HG02642 (cell line): ENCODE measurements at regions not wholly inside any gene's neighbourhood (a gene's known extent, or its start where the extent isn't known, plus 50 kb on each side); places are given as distances from the start of the nearest gene placed in this dataset.

Source experiments
- ATAC-seq: cut with Tn5 transposase; IDR thresholded peaks from one replicate; pipeline ENCODE4 v1.9.1; 2021; ENCODE audit warnings: mild to moderate bottlenecking; ENCODE audit not compliant: unreplicated experiment, poor library complexity

GRCh38 chr14:38788060-38788459 lies 315.0 kb downstream of the SEC23A start:
- ATAC-seq = no peak

DNA sequence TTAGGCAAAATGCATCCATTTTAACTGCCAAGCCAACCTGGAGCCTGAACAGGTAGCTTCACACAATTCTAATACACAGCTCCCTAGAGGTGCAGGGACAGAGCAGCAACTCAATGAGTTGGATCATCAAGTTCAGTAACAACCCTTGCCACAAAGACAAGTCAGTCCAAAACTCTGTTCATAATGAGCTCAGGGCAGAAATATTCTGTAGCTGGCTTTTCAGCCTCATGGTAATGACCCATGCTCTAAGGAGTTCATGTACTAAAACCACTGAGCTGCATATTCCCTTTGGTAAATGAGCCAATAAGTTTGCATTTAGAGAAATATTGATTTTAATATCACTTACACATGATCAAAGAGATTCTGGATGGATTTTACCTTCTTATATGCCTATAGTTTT lies 316.1 kb downstream of the SEC23A start:
- no peak for ATAC-seq

DNA sequence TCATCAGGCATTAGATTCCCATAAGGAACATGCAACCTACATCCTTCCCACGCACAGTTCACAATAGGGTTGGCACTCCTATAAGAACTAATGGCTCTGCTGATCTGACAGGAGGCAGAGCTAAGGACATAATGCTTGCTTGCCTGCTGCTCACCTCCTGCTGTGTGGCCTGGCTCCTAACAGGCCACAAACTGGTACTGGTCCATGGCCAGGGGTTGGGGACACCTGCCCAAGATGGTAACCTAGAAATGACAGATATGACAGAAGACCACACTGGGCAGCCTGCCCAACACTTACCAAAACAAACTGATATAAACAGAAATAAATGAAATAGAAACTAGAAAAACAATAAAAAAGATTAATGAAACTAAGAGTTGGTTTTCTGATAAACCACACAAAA lies 325.6 kb downstream of the SEC23A start:
- ATAC-seq = no peak

DNA sequence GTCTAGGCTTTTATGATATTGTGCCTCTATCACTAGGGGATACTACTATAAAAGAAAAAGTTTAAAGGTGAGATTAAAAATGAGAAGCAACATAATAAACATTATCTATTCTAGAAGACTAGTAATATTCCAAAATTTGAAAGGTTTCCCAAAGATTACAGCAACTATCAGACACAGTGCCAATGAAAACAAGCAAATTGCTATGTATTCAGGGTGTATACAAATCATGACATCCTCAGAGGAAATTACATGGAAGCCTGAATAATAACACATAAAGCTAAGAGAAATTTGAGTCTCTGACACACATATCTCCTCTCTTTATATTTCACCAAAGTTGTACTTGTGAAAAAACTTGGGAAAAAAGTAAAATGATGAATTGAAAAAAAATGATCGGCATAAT lies 327.0 kb downstream of the SEC23A start:
- ATAC-seq = no peak

GRCh38 chr14:38774162-38774561 lies 328.9 kb downstream of the SEC23A start:
- no peak for ATAC-seq

GRCh38 chr14:38770251-38770650 lies 332.8 kb downstream of the SEC23A start:
- ATAC-seq = no peak

DNA sequence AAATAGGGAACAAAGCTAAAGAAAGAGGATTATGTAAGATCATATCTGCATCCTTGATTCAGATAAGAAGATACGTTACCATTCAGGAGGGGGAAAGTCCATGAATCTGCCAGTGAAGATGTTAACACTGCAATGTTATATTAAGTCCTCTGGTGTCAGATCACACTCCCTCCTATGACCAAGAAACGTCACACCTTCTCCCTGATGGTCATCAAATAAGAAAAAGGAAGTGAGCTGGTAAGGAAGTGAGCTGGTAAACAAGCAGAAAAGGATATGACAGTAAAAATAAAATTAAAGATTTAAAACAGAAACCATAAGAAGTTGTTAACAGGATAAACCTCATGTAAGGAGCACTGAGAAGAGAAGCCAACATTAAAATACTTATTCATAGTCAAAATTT lies 340.2 kb downstream of the SEC23A start:
- ATAC-seq = no peak

GRCh38 chr14:38762426-38762825 lies 340.6 kb downstream of the SEC23A start:
- ATAC-seq = no peak

GRCh38 chr14:38761033-38761432 lies 342.0 kb downstream of the SEC23A start:
- no peak for ATAC-seq

- ATAC-seq = no peak
Observed at GRCh38 chr14:38758661-38759060, 344.4 kb downstream of the SEC23A start.

- ATAC-seq = no peak
Observed at GRCh38 chr14:38755036-38755435, 348.0 kb downstream of the SEC23A start.

DNA sequence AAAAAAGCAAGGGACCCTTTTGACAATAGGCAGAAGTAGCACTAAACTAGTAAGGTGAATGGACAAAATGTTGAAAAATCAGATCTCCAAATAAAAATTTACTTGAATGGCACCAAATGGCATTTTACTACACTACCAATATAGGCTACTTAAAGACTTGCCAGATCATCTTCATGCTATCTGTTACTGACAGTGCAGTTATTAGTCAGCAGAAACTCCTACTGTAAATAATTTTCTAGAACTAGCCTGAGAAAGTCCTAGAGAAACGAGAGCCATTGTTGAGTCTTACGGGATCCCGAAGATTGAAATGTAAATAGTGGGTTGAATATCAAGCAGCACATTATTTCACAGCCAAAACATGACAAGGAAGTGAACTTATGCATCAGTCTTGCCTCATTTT lies 350.3 kb downstream of the SEC23A start:
- ATAC-seq = no peak

DNA sequence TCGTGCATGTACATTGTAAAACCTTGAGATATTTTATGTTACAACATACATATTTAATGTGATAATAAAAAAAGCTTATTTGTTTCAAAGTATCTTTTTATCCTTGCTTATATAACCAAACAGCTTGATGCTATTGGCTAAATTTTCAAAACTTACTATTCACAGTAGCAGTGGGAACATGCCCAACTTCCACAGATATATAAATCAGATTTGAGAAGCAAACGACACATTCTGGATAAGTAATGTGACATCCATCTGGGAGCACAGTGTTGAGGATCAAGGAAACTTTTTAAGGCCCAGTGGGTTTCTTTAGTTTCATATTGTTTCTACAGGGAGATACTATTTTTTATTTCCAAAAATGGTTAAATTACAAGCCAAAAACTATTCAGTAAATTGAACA lies 350.7 kb downstream of the SEC23A start:
- no peak for ATAC-seq

- no peak for ATAC-seq
Observed at GRCh38 chr14:38751459-38751858, 351.6 kb downstream of the SEC23A start.

GRCh38 chr14:38749936-38750335 lies 353.1 kb downstream of the SEC23A start:
- no peak for ATAC-seq

DNA sequence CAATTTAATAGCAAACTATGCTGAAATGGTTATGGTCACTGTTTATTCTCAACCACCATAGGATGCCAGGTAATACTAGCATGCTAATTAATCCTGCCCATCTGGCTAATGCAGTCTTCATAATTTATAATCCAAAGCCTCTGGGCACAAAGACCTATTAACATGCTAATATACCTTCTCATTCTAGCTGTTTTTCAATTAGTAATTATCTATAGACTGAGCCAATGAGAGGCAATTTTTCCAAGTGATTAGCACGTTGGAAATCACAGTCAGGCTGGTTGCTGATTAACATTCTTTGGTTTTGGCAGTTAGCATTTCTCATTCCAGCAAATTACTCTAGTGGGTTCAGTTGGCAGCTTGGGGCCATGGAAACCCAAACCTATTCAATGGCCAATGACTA lies 357.2 kb downstream of the SEC23A start:
- ATAC-seq = no peak

GRCh38 chr14:38743966-38744584 lies 359.0 kb downstream of the SEC23A start:
- ATAC-seq = no peak

GRCh38 chr14:38737686-38738407 lies 365.2 kb downstream of the SEC23A start:
- ATAC-seq = no peak

GRCh38 chr14:38735005-38735404 lies 368.0 kb downstream of the SEC23A start:
- ATAC-seq = no peak

GRCh38 chr14:38731962-38732361 lies 371.1 kb downstream of the SEC23A start:
- ATAC-seq = no peak

DNA sequence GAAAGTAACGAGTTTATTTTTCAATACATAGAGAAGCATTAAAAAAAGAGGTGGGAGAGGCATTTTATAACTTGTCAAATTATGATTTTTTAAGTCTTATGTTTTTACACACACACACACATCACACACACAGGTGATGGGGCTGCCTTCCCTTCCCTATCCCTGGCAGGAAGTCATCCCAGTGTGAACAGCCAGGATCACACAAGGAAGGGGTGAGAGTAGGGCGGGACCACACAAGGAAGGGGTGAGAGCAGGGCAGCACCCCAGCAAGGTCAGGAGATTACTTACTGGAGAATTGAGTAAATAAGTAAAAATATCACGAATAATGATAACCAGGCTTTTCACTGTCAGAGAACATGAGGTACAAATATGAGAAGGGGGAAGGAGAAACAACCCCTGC lies 372.6 kb downstream of the SEC23A start:
- no peak for ATAC-seq

GRCh38 chr14:38727731-38728130 lies 375.3 kb downstream of the SEC23A start:
- ATAC-seq = no peak
